SK-N-SH (cell line): ENCODE measurements at regions not wholly inside any gene's neighbourhood (a gene's known extent, or its start where the extent isn't known, plus 50 kb on each side); places are given as distances from the start of the nearest gene placed in this dataset.

Experiments
- CTCF ChIA-PET: fragments of 300-600, 350-600 bp; formaldehyde crosslinking; extraction: SDS; loops from one replicate; lab custom pipeline; 2021; lab: Yijun Ruan, JAX
- POLR2A ChIA-PET: fragments of 350-600 bp; sonication (Branson Sonifier 250); formaldehyde crosslinking; extraction: SDS; loops from one replicate; lab custom pipeline; 2020; ENCODE audit warnings: antibody characterized with exemption, inconsistent platforms; lab: Yijun Ruan, JAX
- DNase-seq: peaks from one replicate; pipeline ENCODE4 v3.0.0; 2012
- H2AFZ ChIP-seq: fragments of 200-600 bp; sonication (generic); 2 replicates; pipeline ENCODE4 v1.8.1; 2016; ENCODE audit warnings: antibody characterized with exemption, mild to moderate bottlenecking, low read depth
- H3F3A ChIP-seq: fragments of 200-600 bp; sonication (generic); replicated peaks from 2 replicates; pipeline ENCODE3; 2016; ENCODE audit warnings: antibody characterized with exemption, mild to moderate bottlenecking; ENCODE audit not compliant: insufficient read depth
- H3K27ac ChIP-seq, 2 experiments: fragments of 200-500 bp in 1 of 2; fragments of 200-600 bp in 1 of 2; sonication (Bioruptor generic) in 1 of 2; sonication (generic), shearing (Covaris generic) in 1 of 2; 2 replicates each; pipeline versions ENCODE4 v1.5.1 to v1.6.1; 2014 to 2016; ENCODE audit warnings: low read depth in 2 of 2, inconsistent platforms in 1 of 2, low read length in 1 of 2, mild to moderate bottlenecking in 1 of 2, mixed read lengths in 1 of 2
- H3K27me3 ChIP-seq: fragments of 200-600 bp; sonication (generic), shearing (Covaris generic); 2 replicates; pipeline ENCODE4 v1.6.1; 2016; ENCODE audit warnings: mixed run types; ENCODE audit not compliant: insufficient read depth
- H3K36me3 ChIP-seq, 2 experiments: fragments of 200-500 bp in 1 of 2; fragments of 200-600 bp in 1 of 2; sonication (Bioruptor generic) in 1 of 2; sonication (generic) in 1 of 2; replicated peaks in 1 of 2; 2 replicates each; pipeline versions ENCODE3 to v1.5.1; 2014 to 2016; ENCODE audit warnings: low read length in 1 of 2, mild to moderate bottlenecking in 1 of 2; ENCODE audit not compliant: insufficient read depth in 2 of 2, control insufficient read depth in 1 of 2
- H3K4me1 ChIP-seq, 2 experiments: fragments of 200-500 bp in 1 of 2; fragments of 200-600 bp in 1 of 2; sonication (Bioruptor generic) in 1 of 2; sonication (generic), shearing (Covaris generic) in 1 of 2; 2 replicates each; pipeline versions ENCODE4 v1.5.1 to v1.6.1; 2014 to 2016; ENCODE audit warnings: low read depth in 1 of 2, low read length in 1 of 2, mixed run types in 1 of 2; ENCODE audit not compliant: insufficient read depth in 2 of 2, control insufficient read depth in 1 of 2
- H3K4me2 ChIP-seq: fragments of 200-600 bp; sonication (generic), shearing (Covaris generic); 2 replicates; pipeline ENCODE4 v1.6.1; 2017; ENCODE audit warnings: mixed run types
- H3K4me3 ChIP-seq, 2 experiments: fragments of 200-500 bp in 1 of 2; fragments of 200-600 bp in 1 of 2; sonication (Bioruptor generic) in 1 of 2; sonication (generic), shearing (Covaris generic) in 1 of 2; 2 replicates each; pipeline versions ENCODE4 v1.5.1 to v1.8.1; 2014 to 2016; ENCODE audit warnings: low read depth in 2 of 2, inconsistent platforms in 1 of 2, low read length in 1 of 2, mild to moderate bottlenecking in 1 of 2, mixed read lengths in 1 of 2, moderate library complexity in 1 of 2
- H3K79me2 ChIP-seq: fragments of 200-600 bp; sonication (generic); 2 replicates; pipeline ENCODE4 v1.8.1; 2017; ENCODE audit warnings: mild to moderate bottlenecking; ENCODE audit not compliant: insufficient read depth
- H3K9ac ChIP-seq: fragments of 200-600 bp; sonication (generic); 2 replicates; pipeline ENCODE4 v1.6.1; 2017; ENCODE audit warnings: mixed run types
- H3K9me2 ChIP-seq: fragments of 200-600 bp; sonication (generic); 2 replicates; pipeline ENCODE4 v1.6.1; 2017; ENCODE audit warnings: mixed run types
- H3K9me3 ChIP-seq: fragments of 200-600 bp; sonication (generic); 2 replicates; pipeline ENCODE4 v1.6.1; 2017; ENCODE audit warnings: mixed run types, mild to moderate bottlenecking, moderate library complexity
- H4K20me1 ChIP-seq: fragments of 200-600 bp; sonication (generic); 2 replicates; pipeline ENCODE4 v1.6.1; 2017; ENCODE audit warnings: mild to moderate bottlenecking, mixed run types; ENCODE audit not compliant: insufficient read depth
- FOXJ3 ChIP-seq: sonication (generic); formaldehyde crosslinking; IDR thresholded peaks from 2 replicates; pipeline ENCODE4 v1.5.1; 2020; ENCODE audit warnings: mild to moderate bottlenecking, missing genetic modification reagents
- IRF3 ChIP-seq: fragments of 150-350 bp; IDR thresholded peaks from 2 replicates; pipeline ENCODE4 v1.6.1; 2016; ENCODE audit warnings: mild to moderate bottlenecking, low read depth, low read length
- JUND ChIP-seq: IDR thresholded peaks from 2 replicates; pipeline ENCODE4 v1.4.0; 2012
- NRF1 ChIP-seq: IDR thresholded peaks from 2 replicates; pipeline ENCODE4 v1.6.1; 2012; ENCODE audit warnings: low read depth, mild to moderate bottlenecking, low read length
- REST ChIP-seq: IDR thresholded peaks from 2 replicates; pipeline ENCODE4 v1.6.1; 2012; ENCODE audit warnings: mild to moderate bottlenecking, low read depth, low read length, moderate library complexity
- SMC3 ChIP-seq: IDR thresholded peaks from 2 replicates; pipeline ENCODE4 v1.6.1; 2012; ENCODE audit warnings: low read depth, low read length, improper control_type of control experiment
- USF1 ChIP-seq: IDR thresholded peaks from 2 replicates; pipeline ENCODE4 v1.4.0; 2012; ENCODE audit warnings: low read depth, borderline replicate concordance
- USF2 ChIP-seq: fragments of 150-350 bp; IDR thresholded peaks from 2 replicates; pipeline ENCODE4 v1.6.1; 2017; ENCODE audit warnings: antibody characterized with exemption, low read length, low read depth, borderline replicate concordance
- YY1 ChIP-seq: IDR thresholded peaks from 2 replicates; pipeline ENCODE4 v1.4.0; 2012; ENCODE audit warnings: low read depth, mild to moderate bottlenecking
- WGBS: methylation state at CpG from one replicate; pipeline ENCODE4 v1.1.6; 2017; ENCODE audit warnings: low lambda C conversion rate; 5-methylcytosine and 5-hydroxymethylcytosine counted together

GRCh38 chr7:156180451-156181229 is 368.4 kb upstream of the SHH start:
- H3K27me3 ChIP-seq, result peaks cover 57% of the 10 kb centered on the region
- H4K20me1 ChIP-seq, result no peaks in the 10 kb centered on the region
- WGBS, result 9% methylated on average over 13 of the region's 13 CpGs
- DNase-seq, result no peak
- H3K4me3 ChIP-seq, result no peak overlapping the region
- no peak overlapping the region for H3K27ac ChIP-seq
- POLR2A ChIA-PET, result no interaction called here
- H3K9me3 ChIP-seq, result no peaks in the 10 kb centered on the region
- H2AFZ ChIP-seq, result no peak overlapping the region
- CTCF ChIA-PET, result interaction anchor here (0.8 kb wide), 1 partner anchor 13 kb away, joined by 3 read pairs; no protein-coding TSS in a partner anchor
- H3K9me2 ChIP-seq, result no peaks in the 10 kb centered on the region
- no peak overlapping the region for H3K9ac ChIP-seq
- no peak overlapping the region for H3K4me2 ChIP-seq
- no peaks in the 10 kb centered on the region for H3K36me3 ChIP-seq
- H3K79me2 ChIP-seq, result no peaks in the 10 kb centered on the region
- no peak for TF ChIP-seq YY1
- TF ChIP-seq USF1, result no peak
- no peak for TF ChIP-seq REST
- no peak for TF ChIP-seq FOXJ3
- no peak for TF ChIP-seq JUND
- no peak for TF ChIP-seq SMC3
- no peak for TF ChIP-seq IRF3
- TF ChIP-seq NRF1, result no peak
- no peak for TF ChIP-seq USF2
- H3K4me1 ChIP-seq, result no peaks in the 10 kb centered on the region
- no peaks in the 10 kb centered on the region for H3F3A ChIP-seq
